ENCODE measurements at regions not wholly inside any gene's neighbourhood (a gene's known extent, or its start where the extent isn't known, plus 50 kb on each side); places are given as distances from the start of the nearest gene placed in this dataset.

- ChIA-PET POLR2A (no interaction called here), CTCF (no interaction called here)
- Mint-ChIP-seq H3K27me3 (ENCODE audit: insufficient read depth, unreplicated experiment) (peaks cover 18% of the 10 kb centered on the region), H3K4me3 (ENCODE audit: unreplicated experiment) (no peak overlapping the region), H3K27ac (ENCODE audit: unreplicated experiment) (no peak overlapping the region), H3K4me1 (ENCODE audit: low read depth, unreplicated experiment) (no peaks in the 10 kb centered on the region), H3K36me3 (ENCODE audit: insufficient read depth, unreplicated experiment) (no peaks in the 10 kb centered on the region), H3K9me3 (ENCODE audit: unreplicated experiment) (no peaks in the 10 kb centered on the region)
- Histone ChIP-seq H3K4me1 (no peaks in the 10 kb centered on the region), H3K27me3 (replicated peaks; ENCODE audit: control insufficient read depth, insufficient read depth, low read length) (no peaks in the 10 kb centered on the region), H3K9me3 (no peaks in the 10 kb centered on the region; the same call in 1 of the 2 replicates), H3K36me3 (ENCODE audit: control insufficient read depth, insufficient read depth, low read length) (no peaks in the 10 kb centered on the region), H3K4me3 (ENCODE audit: low read depth, low read length) (no peak overlapping the region)
- BruUV-seq (replicated peaks): no TSS peak
- TF ChIP-seq CTCF (IDR thresholded peaks at IDR 0.05; ENCODE audit: insufficient read depth in 1 of 2, low read depth in 1 of 2, low read length in 1 of 2, severe bottlenecking in 1 of 2, unreplicated experiment in 1 of 2): no peak
- no peak for DNase-seq
- intact Hi-C loops (cut with micrococcal nuclease; ENCODE audit: unreplicated experiment): no loop called here
Observed at GRCh38 chr2:2805263-2805662, 474.2 kb upstream of the MYT1L start.

GRCh38 chr2:2804528-2804927 lies 473.5 kb upstream of the MYT1L start:
- BruUV-seq (replicated peaks): no TSS peak
- ChIA-PET POLR2A (no interaction called here), CTCF (no interaction called here)
- no peaks in the 10 kb centered on the region for H3K9me3 Mint-ChIP-seq (ENCODE audit: unreplicated experiment)
- no peak overlapping the region for H3K27ac Mint-ChIP-seq (ENCODE audit: unreplicated experiment)
- H3K27me3 ChIP-seq (replicated peaks; ENCODE audit: control insufficient read depth, insufficient read depth, low read length): no peaks in the 10 kb centered on the region
- H3K36me3 Mint-ChIP-seq (ENCODE audit: insufficient read depth, unreplicated experiment): no peaks in the 10 kb centered on the region
- no peaks in the 10 kb centered on the region; the same call in 1 of the 2 replicates for H3K9me3 ChIP-seq
- H3K4me3 Mint-ChIP-seq (ENCODE audit: unreplicated experiment): no peak overlapping the region
- no peaks in the 10 kb centered on the region for H3K4me1 ChIP-seq
- H3K4me3 ChIP-seq (ENCODE audit: low read depth, low read length): no peak overlapping the region
- H3K27me3 Mint-ChIP-seq (ENCODE audit: insufficient read depth, unreplicated experiment): peaks cover 18% of the 10 kb centered on the region
- H3K36me3 ChIP-seq (ENCODE audit: control insufficient read depth, insufficient read depth, low read length): no peaks in the 10 kb centered on the region
- no peak for TF ChIP-seq CTCF (IDR thresholded peaks at IDR 0.05; ENCODE audit: insufficient read depth in 1 of 2, low read depth in 1 of 2, low read length in 1 of 2, severe bottlenecking in 1 of 2, unreplicated experiment in 1 of 2)
- no peak for DNase-seq
- H3K4me1 Mint-ChIP-seq (ENCODE audit: low read depth, unreplicated experiment): no peaks in the 10 kb centered on the region
- intact Hi-C loops (cut with micrococcal nuclease; ENCODE audit: unreplicated experiment): no loop called here

GRCh38 chr2:2801458-2801857 lies 470.4 kb upstream of the MYT1L start:
- ChIA-PET POLR2A (no interaction called here), CTCF (no interaction called here)
- no peaks in the 10 kb centered on the region for H3K4me1 Mint-ChIP-seq (ENCODE audit: low read depth, unreplicated experiment)
- no peaks in the 10 kb centered on the region for H3K36me3 Mint-ChIP-seq (ENCODE audit: insufficient read depth, unreplicated experiment)
- Histone ChIP-seq H3K36me3 (ENCODE audit: control insufficient read depth, insufficient read depth, low read length) (no peaks in the 10 kb centered on the region), H3K9me3 (no peaks in the 10 kb centered on the region), H3K4me1 (no peaks in the 10 kb centered on the region), H3K4me3 (ENCODE audit: low read depth, low read length) (no peak overlapping the region), H3K27me3 (replicated peaks; ENCODE audit: control insufficient read depth, insufficient read depth, low read length) (no peaks in the 10 kb centered on the region)
- TF ChIP-seq CTCF (IDR thresholded peaks at IDR 0.05; ENCODE audit: insufficient read depth in 1 of 2, low read depth in 1 of 2, low read length in 1 of 2, severe bottlenecking in 1 of 2, unreplicated experiment in 1 of 2): no peak
- DNase-seq: no peak
- no peak overlapping the region for H3K4me3 Mint-ChIP-seq (ENCODE audit: unreplicated experiment)
- BruUV-seq (replicated peaks): no TSS peak
- intact Hi-C loops (cut with micrococcal nuclease; ENCODE audit: unreplicated experiment): no loop called here
- H3K27ac Mint-ChIP-seq (ENCODE audit: unreplicated experiment): no peak overlapping the region
- no peaks in the 10 kb centered on the region for H3K9me3 Mint-ChIP-seq (ENCODE audit: unreplicated experiment)
- H3K27me3 Mint-ChIP-seq (ENCODE audit: insufficient read depth, unreplicated experiment): peaks cover 27% of the 10 kb centered on the region

Measured in Caco-2 (cell line).